ENCODE measurements at regions not wholly inside any gene's neighbourhood (a gene's known extent, or its start where the extent isn't known, plus 50 kb on each side); places are given as distances from the start of the nearest gene placed in this dataset.

GRCh38 chr4:159010100-159010499 is 92.8 kb upstream of the RAPGEF2 start:
- ChIA-PET POLR2A (no interaction called here), CTCF (no interaction called here)
- DNase-seq = no peak
- intact Hi-C loops (cut with micrococcal nuclease) = no loop called here
- Mint-ChIP-seq H3K9me3 (no peaks in the 10 kb centered on the region), H3K27ac (no peak overlapping the region), H3K36me3 (no peaks in the 10 kb centered on the region), H3K4me3 (no peak overlapping the region), H3K27me3 (peaks cover 4% of the 10 kb centered on the region), H3K4me1 (ENCODE audit: low read depth) (no peaks in the 10 kb centered on the region)

GRCh38 chr4:159010563-159011260 is 92.2 kb upstream of the RAPGEF2 start:
- no peaks in the 10 kb centered on the region for H3K4me1 Mint-ChIP-seq (ENCODE audit: low read depth)
- no peak for DNase-seq
- H3K4me3 Mint-ChIP-seq = no peak overlapping the region
- peaks cover 4% of the 10 kb centered on the region for H3K27me3 Mint-ChIP-seq
- CTCF ChIA-PET = no interaction called here
- intact Hi-C loops (cut with micrococcal nuclease) = no loop called here
- H3K27ac Mint-ChIP-seq = no peak overlapping the region
- H3K36me3 Mint-ChIP-seq = no peaks in the 10 kb centered on the region
- H3K9me3 Mint-ChIP-seq = no peaks in the 10 kb centered on the region
- POLR2A ChIA-PET = no interaction called here

GRCh38 chr4:159012381-159012780 is 90.5 kb upstream of the RAPGEF2 start:
- no peak for DNase-seq
- Mint-ChIP-seq H3K27me3 (peaks cover 1% of the 10 kb centered on the region), H3K36me3 (no peaks in the 10 kb centered on the region), H3K9me3 (no peaks in the 10 kb centered on the region), H3K4me3 (no peak overlapping the region), H3K27ac (no peak overlapping the region), H3K4me1 (ENCODE audit: low read depth) (no peaks in the 10 kb centered on the region)
- CTCF ChIA-PET = no interaction called here
- intact Hi-C loops (cut with micrococcal nuclease) = no loop called here
- POLR2A ChIA-PET = no interaction called here

GRCh38 chr4:159013692-159014091 is 89.2 kb upstream of the RAPGEF2 start:
- H3K4me1 Mint-ChIP-seq (ENCODE audit: low read depth) = no peaks in the 10 kb centered on the region
- CTCF ChIA-PET = no interaction called here
- intact Hi-C loops (cut with micrococcal nuclease) = no loop called here

GRCh38 chr4:159014859-159015258 is 88.0 kb upstream of the RAPGEF2 start:
- no peaks in the 10 kb centered on the region for H3K9me3 Mint-ChIP-seq
- peaks cover 1% of the 10 kb centered on the region for H3K27me3 Mint-ChIP-seq
- H3K4me3 Mint-ChIP-seq = no peak overlapping the region
- no peak for DNase-seq
- ChIA-PET CTCF (no interaction called here), POLR2A (no interaction called here)
- H3K4me1 Mint-ChIP-seq (ENCODE audit: low read depth) = no peaks in the 10 kb centered on the region
- intact Hi-C loops (cut with micrococcal nuclease) = no loop called here
- H3K36me3 Mint-ChIP-seq = no peaks in the 10 kb centered on the region
- H3K27ac Mint-ChIP-seq = no peak overlapping the region

More at GRCh38 chr4:159013692-159014091, 89.2 kb upstream of the RAPGEF2 start:
- DNase-seq = no peak
- no peak overlapping the region for H3K4me3 Mint-ChIP-seq
- H3K27ac Mint-ChIP-seq = no peak overlapping the region
- no peaks in the 10 kb centered on the region for H3K36me3 Mint-ChIP-seq
- H3K27me3 Mint-ChIP-seq = peaks cover 1% of the 10 kb centered on the region
- POLR2A ChIA-PET = no interaction called here
- no peaks in the 10 kb centered on the region for H3K9me3 Mint-ChIP-seq

GRCh38 chr4:159015841-159016240 is 87.0 kb upstream of the RAPGEF2 start:
- POLR2A ChIA-PET = no interaction called here

GRCh38 chr4:159016593-159017024 is 86.3 kb upstream of the RAPGEF2 start:
- Mint-ChIP-seq H3K9me3 (no peaks in the 10 kb centered on the region), H3K36me3 (no peaks in the 10 kb centered on the region), H3K27ac (no peak overlapping the region), H3K4me3 (no peak overlapping the region), H3K27me3 (peaks cover 1% of the 10 kb centered on the region), H3K4me1 (ENCODE audit: low read depth) (no peaks in the 10 kb centered on the region)
- CTCF ChIA-PET = interaction anchor here (0.6 kb wide), 1 partner anchor 359 kb away, joined by 3 read pairs; no protein-coding TSS in a partner anchor
- intact Hi-C loops (cut with micrococcal nuclease) = no loop called here
- POLR2A ChIA-PET = no interaction called here
- no peak for DNase-seq

More at GRCh38 chr4:159015841-159016240, 87.0 kb upstream of the RAPGEF2 start:
- no peak overlapping the region for H3K27ac Mint-ChIP-seq
- intact Hi-C loops (cut with micrococcal nuclease) = no loop called here
- no peaks in the 10 kb centered on the region for H3K36me3 Mint-ChIP-seq
- no peaks in the 10 kb centered on the region for H3K9me3 Mint-ChIP-seq
- H3K4me3 Mint-ChIP-seq = no peak overlapping the region
- H3K27me3 Mint-ChIP-seq = peaks cover 1% of the 10 kb centered on the region
- CTCF ChIA-PET = interaction anchor here (0.6 kb wide), 1 partner anchor 359 kb away, joined by 3 read pairs; no protein-coding TSS in a partner anchor
- DNase-seq = no peak
- H3K4me1 Mint-ChIP-seq (ENCODE audit: low read depth) = no peaks in the 10 kb centered on the region

GRCh38 chr4:159017323-159018026 is 85.4 kb upstream of the RAPGEF2 start:
- intact Hi-C loops (cut with micrococcal nuclease) = no loop called here
- POLR2A ChIA-PET = no interaction called here
- DNase-seq = no peak
- H3K36me3 Mint-ChIP-seq = no peaks in the 10 kb centered on the region
- CTCF ChIA-PET = no interaction called here
- H3K4me3 Mint-ChIP-seq = no peak overlapping the region
- H3K9me3 Mint-ChIP-seq = no peaks in the 10 kb centered on the region
- H3K27me3 Mint-ChIP-seq = peaks cover 1% of the 10 kb centered on the region
- H3K4me1 Mint-ChIP-seq (ENCODE audit: low read depth) = no peaks in the 10 kb centered on the region
- H3K27ac Mint-ChIP-seq = no peak overlapping the region

- no peak for DNase-seq
- Mint-ChIP-seq H3K4me1 (ENCODE audit: low read depth) (no peaks in the 10 kb centered on the region), H3K9me3 (no peaks in the 10 kb centered on the region), H3K27ac (no peak overlapping the region), H3K27me3 (peaks cover 1% of the 10 kb centered on the region), H3K4me3 (no peak overlapping the region), H3K36me3 (no peaks in the 10 kb centered on the region)
- POLR2A ChIA-PET = no interaction called here
- intact Hi-C loops (cut with micrococcal nuclease) = no loop called here
- CTCF ChIA-PET = no interaction called here
These were observed 84.7 kb upstream of the RAPGEF2 start for GRCh38 chr4:159018062-159018629.

- Mint-ChIP-seq H3K4me1 (ENCODE audit: low read depth) (no peaks in the 10 kb centered on the region), H3K36me3 (no peaks in the 10 kb centered on the region), H3K27ac (no peak overlapping the region), H3K4me3 (no peak overlapping the region), H3K9me3 (no peaks in the 10 kb centered on the region), H3K27me3 (no peaks in the 10 kb centered on the region)
- DNase-seq = no peak
- intact Hi-C loops (cut with micrococcal nuclease) = no loop called here
- CTCF ChIA-PET = no interaction called here
- POLR2A ChIA-PET = no interaction called here
These were observed 83.5 kb upstream of the RAPGEF2 start for GRCh38 chr4:159019356-159019755.

GRCh38 chr4:159021597-159022385 is 81.1 kb upstream of the RAPGEF2 start:
- Mint-ChIP-seq H3K36me3 (no peaks in the 10 kb centered on the region), H3K4me1 (ENCODE audit: low read depth) (no peaks in the 10 kb centered on the region), H3K4me3 (no peak overlapping the region), H3K27ac (no peak overlapping the region), H3K9me3 (no peaks in the 10 kb centered on the region), H3K27me3 (no peaks in the 10 kb centered on the region)
- DNase-seq = no peak
- intact Hi-C loops (cut with micrococcal nuclease) = no loop called here
- ChIA-PET CTCF (no interaction called here), POLR2A (no interaction called here)

- intact Hi-C loops (cut with micrococcal nuclease) = no loop called here
- POLR2A ChIA-PET = no interaction called here
- CTCF ChIA-PET = no interaction called here
- no peaks in the 10 kb centered on the region for H3K27me3 Mint-ChIP-seq
- no peaks in the 10 kb centered on the region for H3K36me3 Mint-ChIP-seq
- DNase-seq = no peak
- no peak overlapping the region for H3K4me3 Mint-ChIP-seq
- no peak overlapping the region for H3K27ac Mint-ChIP-seq
- no peaks in the 10 kb centered on the region for H3K4me1 Mint-ChIP-seq (ENCODE audit: low read depth)
- no peaks in the 10 kb centered on the region for H3K9me3 Mint-ChIP-seq
These were observed 79.1 kb upstream of the RAPGEF2 start for GRCh38 chr4:159023741-159024140.

All from activated CD4-positive, alpha-beta memory T cell treated with anti-CD3 and anti-CD28 coated beads for 36 hours (primary cell).